Pancreas (tissue), 10 donors: ENCODE measurements at regions not wholly inside any gene's neighbourhood (a gene's known extent, or its start where the extent isn't known, plus 50 kb on each side); places are given as distances from the start of the nearest gene placed in this dataset.

Experiments
- ATAC-seq, 4 donors: fragments of 200-7000 bp; cut with Tn5 transposase; one replicate each; pipeline versions ENCODE4 v1.8.0 to v1.9.1; 2020; ENCODE audit warnings: mild to moderate bottlenecking in 4 of 4, moderate library complexity in 4 of 4
- DNase-seq, 6 donors: peaks; one replicate each; pipeline ENCODE4 v3.0.0-alpha.2; 2020
- FAIRE-seq: peaks from 2 replicates; lab custom pipeline; 2012; peaks lifted over from hg19 to GRCh38; lab: Jason Lieb, UNC
- H3K27ac ChIP-seq, 4 donors: fragments of 200-600 bp; sonication (generic); 1 replicate in 3 of 4; 2 replicates in 1 of 4; pipeline versions ENCODE4 v1.5.0 to v1.8.0; 2020
- H3K27me3 ChIP-seq, 4 donors: fragments of 200-600 bp; one replicate each; pipeline ENCODE4 v1.8.0; 2021
- H3K36me3 ChIP-seq, 3 donors: fragments of 200-600 bp; sonication (generic) in 1 of 3; one replicate each; pipeline versions ENCODE4 v1.5.0 to v1.8.0; 2020 to 2021
- H3K4me1 ChIP-seq, 3 donors: fragments of 200-600 bp; one replicate each; pipeline ENCODE4 v1.8.0; 2021
- H3K4me3 ChIP-seq, 4 donors: fragments of 200-600 bp; sonication (generic) in 2 of 4; one replicate each; pipeline versions ENCODE4 v1.5.0 to v1.8.0; 2020 to 2021
- H3K9me3 ChIP-seq, 4 donors: fragments of 200-600 bp; one replicate each; pipeline ENCODE4 v1.8.0; 2021
- whole genome bisulfite sequencing, 2 donors: extraction: QIAGEN DNeasy Blood & Tissue Kit; methylation state at CpG; one replicate each; pipeline ENCODE4 v1.1.7; 2013; 5-methylcytosine and 5-hydroxymethylcytosine counted together
- intact Hi-C, 3 donors: fragments of 100-400 bp; cut with DNase I; formaldehyde crosslinking; loops; one replicate each; pipeline versions ENCODE4 v1.11.1 to v1.14.2; 2022
- TF ChIP-seq, protein P1 (sequence below), 4 donors: fragments of 200-600 bp; sonication (generic) in 3 of 4; IDR thresholded peaks; one replicate each; pipeline versions ENCODE4 v1.5.0 to v1.8.0; 2021; ENCODE audit warnings: antibody characterized with exemption in 4 of 4
- donor health status: healthy with polysubstance abuse.
- donor health status: DM: no; HTN: no; CAD: no; lungs with moderate emphysema.
- donor health status: DM: no; HTN: no; CAD: no.
- donor health status: control.
- donor health status: control.
- donor health status: Bipolar disorder and iron deficiency.
- donor health status: DM: yes; HTN: yes; CAD: no.
- donor health status: DM: no; HTN: no; CAD: no.
- donor health status: DM: no; HTN: no; CAD: no.
- donor health status: DM: yes; HTN: yes; CAD: no.

DNA sequence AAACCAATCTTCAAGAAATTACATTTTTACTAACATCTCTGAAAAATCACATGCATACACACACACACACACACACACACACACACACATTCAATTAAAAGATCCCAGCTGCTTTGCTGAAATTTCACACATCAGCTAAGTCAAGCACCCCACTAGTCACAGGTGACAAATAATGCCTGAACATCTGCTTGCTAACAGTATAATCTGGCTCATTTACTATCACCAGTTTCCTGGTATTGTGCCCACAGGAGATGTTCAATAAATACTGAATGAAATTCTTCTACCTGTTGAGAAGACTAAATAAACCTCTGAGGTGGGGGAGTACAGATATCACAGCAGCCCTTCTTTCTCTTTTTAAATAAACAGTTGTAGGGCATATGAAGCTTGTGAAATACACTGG is 994.0 kb downstream of the ARAP2 start:
- TF ChIP-seq, protein P1, sequence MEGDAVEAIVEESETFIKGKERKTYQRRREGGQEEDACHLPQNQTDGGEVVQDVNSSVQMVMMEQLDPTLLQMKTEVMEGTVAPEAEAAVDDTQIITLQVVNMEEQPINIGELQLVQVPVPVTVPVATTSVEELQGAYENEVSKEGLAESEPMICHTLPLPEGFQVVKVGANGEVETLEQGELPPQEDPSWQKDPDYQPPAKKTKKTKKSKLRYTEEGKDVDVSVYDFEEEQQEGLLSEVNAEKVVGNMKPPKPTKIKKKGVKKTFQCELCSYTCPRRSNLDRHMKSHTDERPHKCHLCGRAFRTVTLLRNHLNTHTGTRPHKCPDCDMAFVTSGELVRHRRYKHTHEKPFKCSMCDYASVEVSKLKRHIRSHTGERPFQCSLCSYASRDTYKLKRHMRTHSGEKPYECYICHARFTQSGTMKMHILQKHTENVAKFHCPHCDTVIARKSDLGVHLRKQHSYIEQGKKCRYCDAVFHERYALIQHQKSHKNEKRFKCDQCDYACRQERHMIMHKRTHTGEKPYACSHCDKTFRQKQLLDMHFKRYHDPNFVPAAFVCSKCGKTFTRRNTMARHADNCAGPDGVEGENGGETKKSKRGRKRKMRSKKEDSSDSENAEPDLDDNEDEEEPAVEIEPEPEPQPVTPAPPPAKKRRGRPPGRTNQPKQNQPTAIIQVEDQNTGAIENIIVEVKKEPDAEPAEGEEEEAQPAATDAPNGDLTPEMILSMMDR (IDR thresholded peaks at IDR 0.05) = no peak
- ATAC-seq = no peak
- no peaks in the 10 kb centered on the region for H3K4me1 ChIP-seq
- H3K36me3 ChIP-seq = no peaks in the 10 kb centered on the region
- H3K27me3 ChIP-seq = peaks cover 0 to 2% (median 0%) of the 10 kb centered on the region in 4 donors
- H3K4me3 ChIP-seq = no peak overlapping the region
- H3K9me3 ChIP-seq = no peaks in the 10 kb centered on the region
- no peak for FAIRE-seq
- no peak for DNase-seq
- H3K27ac ChIP-seq = no peak overlapping the region
- intact Hi-C loops = no loop called here

DNA sequence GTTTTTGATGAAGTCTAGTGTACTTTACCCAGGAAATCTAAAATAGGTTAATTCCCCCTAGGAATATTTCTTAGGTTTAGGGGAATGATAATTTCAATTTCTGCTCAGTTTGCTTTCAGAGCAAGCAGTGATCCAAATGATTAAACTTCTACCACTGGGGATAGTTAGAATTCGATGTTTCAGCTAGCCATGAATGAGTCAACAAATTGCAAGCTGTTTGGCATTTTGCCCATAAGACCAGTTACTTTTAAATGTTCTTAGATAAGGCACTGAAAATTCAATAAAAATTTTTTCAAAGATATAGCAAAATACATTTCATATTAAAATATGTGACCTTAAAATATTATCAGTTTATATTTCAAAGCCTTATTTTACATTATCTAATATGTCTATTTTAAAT is 993.6 kb downstream of the ARAP2 start:
- ATAC-seq = no peak
- no peaks in the 10 kb centered on the region for H3K4me1 ChIP-seq
- no peak overlapping the region for H3K4me3 ChIP-seq
- H3K36me3 ChIP-seq = no peaks in the 10 kb centered on the region
- no peak for FAIRE-seq
- no peak overlapping the region for H3K27ac ChIP-seq
- H3K9me3 ChIP-seq = no peaks in the 10 kb centered on the region
- no peak for DNase-seq
- intact Hi-C loops = no loop called here
- 3 to 4% methylated on average over 1 of the region's 1 CpG for WGBS, 2 donors
- peaks cover 0 to 2% (median 0%) of the 10 kb centered on the region in 4 donors for H3K27me3 ChIP-seq
- TF ChIP-seq, protein P1 (IDR thresholded peaks at IDR 0.05) = no peak

DNA sequence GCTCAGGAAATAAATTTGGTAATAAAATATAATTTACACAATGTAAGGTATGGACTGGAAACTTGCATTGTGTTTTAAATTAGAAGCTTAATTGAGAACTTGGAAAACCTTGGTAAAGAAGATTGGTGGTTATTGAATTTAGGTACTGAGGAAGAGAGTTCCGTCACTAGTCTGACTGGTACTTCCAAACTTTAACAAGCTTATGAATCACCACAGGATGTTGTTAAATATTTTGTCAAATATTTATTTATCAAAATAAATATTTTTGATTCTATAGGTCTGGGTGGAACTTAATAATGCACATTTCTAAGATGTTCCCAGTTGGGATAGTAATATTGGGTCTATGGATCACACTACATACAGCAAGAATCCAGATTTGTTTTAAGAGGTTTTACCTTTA is 992.2 kb downstream of the ARAP2 start:
- peaks cover 0 to 2% (median 0%) of the 10 kb centered on the region in 4 donors for H3K27me3 ChIP-seq
- TF ChIP-seq, protein P1 (IDR thresholded peaks at IDR 0.05) = no peak
- 85 to 91% methylated on average over 1 of the region's 1 CpG for WGBS, 2 donors
- no peak for DNase-seq
- no peak for FAIRE-seq
- no peak overlapping the region for H3K4me3 ChIP-seq
- intact Hi-C loops = no loop called here
- H3K4me1 ChIP-seq = no peaks in the 10 kb centered on the region
- no peak overlapping the region for H3K27ac ChIP-seq
- H3K9me3 ChIP-seq = no peaks in the 10 kb centered on the region
- ATAC-seq = no peak
- H3K36me3 ChIP-seq = no peaks in the 10 kb centered on the region

DNA sequence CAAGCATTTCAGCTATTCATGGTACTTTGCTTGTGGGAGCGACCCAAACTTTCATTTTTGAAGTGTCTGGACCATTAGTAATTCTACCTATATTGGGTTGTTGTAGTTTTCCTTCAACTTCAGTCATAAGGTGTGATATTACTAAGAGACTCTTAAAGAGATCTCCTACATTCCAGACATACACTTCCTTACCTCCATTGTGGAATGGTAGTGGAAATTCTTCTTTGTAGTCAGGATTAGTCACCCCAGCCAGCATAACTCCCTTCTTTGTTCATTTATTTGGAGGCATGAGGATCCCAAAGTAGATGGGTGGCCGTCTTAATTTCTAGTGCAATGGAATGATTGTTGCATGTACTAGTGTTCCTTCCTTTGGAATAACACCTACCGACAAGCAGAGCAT is 991.4 kb downstream of the ARAP2 start:
- no peak overlapping the region for H3K27ac ChIP-seq
- TF ChIP-seq, protein P1 (IDR thresholded peaks at IDR 0.05) = no peak
- no peaks in the 10 kb centered on the region for H3K4me1 ChIP-seq
- peaks cover 0 to 2% (median 0%) of the 10 kb centered on the region in 4 donors for H3K27me3 ChIP-seq
- ATAC-seq (no peak), FAIRE-seq (no peak), DNase-seq (no peak)
- H3K4me3 ChIP-seq = no peak overlapping the region
- H3K9me3 ChIP-seq = no peaks in the 10 kb centered on the region
- intact Hi-C loops = no loop called here
- H3K36me3 ChIP-seq = no peaks in the 10 kb centered on the region
- WGBS, 2 donors = 55 to 58% methylated on average over 3 of the region's 3 CpGs

DNA sequence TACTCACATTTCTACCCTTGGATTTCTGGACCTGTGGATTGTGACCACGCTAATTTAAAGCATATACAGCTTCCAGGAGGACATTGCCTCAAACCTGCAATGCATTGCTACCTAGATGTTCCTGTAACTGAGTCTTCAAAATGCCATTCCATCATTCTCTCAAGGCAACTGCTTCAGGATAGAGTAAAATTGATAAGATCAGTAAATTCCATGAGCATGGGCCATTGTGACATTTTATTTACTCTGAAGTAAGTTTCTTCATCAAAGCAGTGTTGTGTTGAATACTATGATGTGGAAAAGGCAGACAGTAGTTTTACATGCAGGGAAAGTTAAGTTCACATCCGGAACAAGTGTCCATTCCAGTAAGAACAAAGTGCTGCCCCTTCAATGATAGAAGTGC is 991.0 kb downstream of the ARAP2 start:
- intact Hi-C loops = no loop called here
- TF ChIP-seq, protein P1 (IDR thresholded peaks at IDR 0.05) = no peak
- Histone ChIP-seq H3K4me3 (no peak overlapping the region), H3K36me3 (no peaks in the 10 kb centered on the region), H3K27ac (no peak overlapping the region), H3K27me3 (no peaks in the 10 kb centered on the region), H3K9me3 (no peaks in the 10 kb centered on the region), H3K4me1 (no peaks in the 10 kb centered on the region)
- 59 to 68% methylated on average over 2 of the region's 2 CpGs for WGBS, 2 donors
- no peak for ATAC-seq
- no peak for DNase-seq
- FAIRE-seq = no peak
